KMS-11 (cell line): ENCODE measurements at regions not wholly inside any gene's neighbourhood (a gene's known extent, or its start where the extent isn't known, plus 50 kb on each side); places are given as distances from the start of the nearest gene placed in this dataset.
"Not testable (repeated sequence)": the region's sequence is repeated elsewhere in the genome, so short reads cannot be mapped to it uniquely, and the experiment has no call there.

Source experiments
- H2AFZ ChIP-seq: fragments of 200-600 bp; sonication (generic); 2 replicates; pipeline ENCODE4 v1.6.1; 2016; ENCODE audit warnings: antibody characterized with exemption, mixed run types, low read depth
- H3K27ac ChIP-seq: fragments of 200-600 bp; sonication (generic); 2 replicates; pipeline ENCODE4 v1.6.1; 2016; ENCODE audit warnings: mild to moderate bottlenecking, mixed run types
- H3K27me3 ChIP-seq: fragments of 200-600 bp; sonication (generic); 2 replicates; pipeline ENCODE4 v1.6.1; 2017; ENCODE audit warnings: mild to moderate bottlenecking, low read depth, mixed run types, moderate library complexity; ENCODE audit not compliant: insufficient read depth
- H3K36me3 ChIP-seq: fragments of 200-600 bp; sonication (generic); 2 replicates; pipeline ENCODE4 v1.6.1; 2017; ENCODE audit warnings: mild to moderate bottlenecking, mixed run types; ENCODE audit not compliant: insufficient read depth
- H3K4me1 ChIP-seq: fragments of 200-600 bp; sonication (generic); 2 replicates; pipeline ENCODE4 v1.6.1; 2016; ENCODE audit warnings: mild to moderate bottlenecking, low read depth, mixed run types; ENCODE audit not compliant: poor library complexity, severe bottlenecking
- H3K4me2 ChIP-seq: fragments of 200-600 bp; sonication (generic); 2 replicates; pipeline ENCODE4 v1.7.0; 2016; ENCODE audit warnings: mild to moderate bottlenecking, mixed run types
- H3K4me3 ChIP-seq: fragments of 200-600 bp; sonication (generic); IDR thresholded peaks from 2 replicates; pipeline ENCODE4 v1.6.1; 2017; ENCODE audit warnings: low read depth, low read length, mixed read lengths; ENCODE audit not compliant: insufficient read depth
- H3K79me2 ChIP-seq: fragments of 200-600 bp; sonication (generic); 2 replicates; pipeline ENCODE4 v1.6.1; 2016; ENCODE audit warnings: low read depth, mixed run types; ENCODE audit not compliant: insufficient read depth
- H3K9ac ChIP-seq: fragments of 200-600 bp; sonication (generic); 2 replicates; pipeline ENCODE4 v1.6.1; 2016; ENCODE audit warnings: mild to moderate bottlenecking, mixed run types
- H4K20me1 ChIP-seq: fragments of 200-600 bp; sonication (generic); 2 replicates; pipeline ENCODE4 v1.6.1; 2016; ENCODE audit warnings: mild to moderate bottlenecking, mixed run types; ENCODE audit not compliant: insufficient read depth
- CTCF ChIP-seq: fragments of 200-600 bp; sonication (generic); conservative IDR thresholded peaks from 2 replicates; pipeline ENCODE4 v1.6.1; 2017; ENCODE audit warnings: low read depth, mild to moderate bottlenecking, antibody characterized with exemption, low read length, moderate library complexity, mixed read lengths

GRCh38 chr5:13107537-13107936, 837.0 kb downstream of the DNAH5 start:
- no peaks in the 10 kb centered on the region for H3K4me1 ChIP-seq
- no peak overlapping the region for H3K9ac ChIP-seq
- H4K20me1 ChIP-seq = no peaks in the 10 kb centered on the region
- no peaks in the 10 kb centered on the region for H3K36me3 ChIP-seq
- H3K4me2 ChIP-seq = no peak overlapping the region
- H3K4me3 ChIP-seq = no peak overlapping the region
- TF ChIP-seq CTCF = no peak
- no peaks in the 10 kb centered on the region for H3K79me2 ChIP-seq
- no peak overlapping the region for H3K27ac ChIP-seq
- no peaks in the 10 kb centered on the region for H3K27me3 ChIP-seq
- no peak overlapping the region for H2AFZ ChIP-seq

GRCh38 chr5:13081116-13081515, 863.4 kb downstream of the DNAH5 start:
- Histone ChIP-seq H3K9ac (no peak overlapping the region), H3K27me3 (no peaks in the 10 kb centered on the region), H3K36me3 (no peaks in the 10 kb centered on the region), H3K4me1 (no peaks in the 10 kb centered on the region), H3K4me3 (no peak overlapping the region), H2AFZ (no peak overlapping the region), H3K79me2 (no peaks in the 10 kb centered on the region), H4K20me1 (no peaks in the 10 kb centered on the region), H3K27ac (no peak overlapping the region), H3K4me2 (no peak overlapping the region)
- no peak for TF ChIP-seq CTCF

- H2AFZ ChIP-seq, H3K9ac ChIP-seq, H3K79me2 ChIP-seq, H3K4me1 ChIP-seq, H3K27ac ChIP-seq, H3K36me3 ChIP-seq, H3K4me3 ChIP-seq, H3K27me3 ChIP-seq, H4K20me1 ChIP-seq, H3K4me2 ChIP-seq: not testable (repeated sequence)
Observed at GRCh38 chr5:13072936-13073335, 871.6 kb downstream of the DNAH5 start.

GRCh38 chr5:13063088-13063487, 881.4 kb downstream of the DNAH5 start:
- no peaks in the 10 kb centered on the region; the same call in 1 of the 2 replicates for H4K20me1 ChIP-seq
- no peaks in the 10 kb centered on the region for H3K79me2 ChIP-seq
- no peaks in the 10 kb centered on the region for H3K27me3 ChIP-seq
- no peaks in the 10 kb centered on the region for H3K4me1 ChIP-seq
- no peak overlapping the region for H3K4me3 ChIP-seq
- TF ChIP-seq CTCF = no peak
- no peak overlapping the region for H3K9ac ChIP-seq
- H3K36me3 ChIP-seq = no peaks in the 10 kb centered on the region
- H3K4me2 ChIP-seq = no peak overlapping the region
- no peak overlapping the region for H3K27ac ChIP-seq
- H2AFZ ChIP-seq = no peak overlapping the region

GRCh38 chr5:13045897-13046551, 898.5 kb downstream of the DNAH5 start:
- Histone ChIP-seq H3K4me2 (no peak overlapping the region), H3K4me3 (no peak overlapping the region), H3K27ac (no peak overlapping the region), H3K27me3 (no peaks in the 10 kb centered on the region), H3K79me2 (no peaks in the 10 kb centered on the region), H2AFZ (no peak overlapping the region), H3K9ac (no peak overlapping the region), H4K20me1 (no peaks in the 10 kb centered on the region), H3K36me3 (no peaks in the 10 kb centered on the region), H3K4me1 (no peaks in the 10 kb centered on the region)
- no peak for TF ChIP-seq CTCF
